WI38 (cell line): ENCODE measurements at regions not wholly inside any gene's neighbourhood (a gene's known extent, or its start where the extent isn't known, plus 50 kb on each side); places are given as distances from the start of the nearest gene placed in this dataset.

ENCODE experiments used
- H3K4me3 ChIP-seq: 2 replicates; pipeline ENCODE4 v1.5.1; 2011; ENCODE audit warnings: low read depth, mild to moderate bottlenecking, control low read depth, low read length
- CTCF ChIP-seq: IDR thresholded peaks from 2 replicates; pipeline ENCODE4 v1.5.1; 2012; ENCODE audit warnings: low read depth, mild to moderate bottlenecking, control low read depth, low read length

- no peak overlapping the region for H3K4me3 ChIP-seq
- TF ChIP-seq CTCF, result no peak
These were observed 120.0 kb upstream of the ATP11B start for GRCh38 chr3:182673336-182673735.

GRCh38 chr3:182682263-182683241, 110.8 kb upstream of the ATP11B start:
- H3K4me3 ChIP-seq, result peak overlapping the region; percentile 57
- TF ChIP-seq CTCF, result no peak

GRCh38 chr3:182683453-182683852, 109.9 kb upstream of the ATP11B start:
- H3K4me3 ChIP-seq, result no peak overlapping the region; the same call in 1 of the 2 replicates
- TF ChIP-seq CTCF, result peak; percentile 93

- no peak for TF ChIP-seq CTCF
- no peak overlapping the region for H3K4me3 ChIP-seq
These were observed 109.4 kb upstream of the ATP11B start for GRCh38 chr3:182683858-182684257.

GRCh38 chr3:182686033-182686886, 107.0 kb upstream of the ATP11B start:
- no peak overlapping the region for H3K4me3 ChIP-seq

GRCh38 chr3:182690172-182690571, 103.1 kb upstream of the ATP11B start:
- H3K4me3 ChIP-seq, result no peak overlapping the region
- no peak for TF ChIP-seq CTCF

More at GRCh38 chr3:182686033-182686886, 107.0 kb upstream of the ATP11B start:
- TF ChIP-seq CTCF, result no peak

GRCh38 chr3:182692021-182692420, 101.3 kb upstream of the ATP11B start:
- TF ChIP-seq CTCF, result no peak
- no peak overlapping the region for H3K4me3 ChIP-seq
